AG10803 (cell line): ENCODE measurements at regions not wholly inside any gene's neighbourhood (a gene's known extent, or its start where the extent isn't known, plus 50 kb on each side); places are given as distances from the start of the nearest gene placed in this dataset.
A peak's percentile ranks its signal among the peaks of the same experiment; 100 is the strongest.

Experiments used
- DNase-seq: peaks from one replicate; pipeline ENCODE4 v3.0.0; 2010; ENCODE audit warnings: low read depth
- H3K4me3 ChIP-seq: 2 replicates; pipeline ENCODE4 v1.5.1; 2011; ENCODE audit warnings: mild to moderate bottlenecking, low read length, control low read depth
- CTCF ChIP-seq: conservative IDR thresholded peaks from 2 replicates; pipeline ENCODE4 v1.5.1; 2011; ENCODE audit warnings: mild to moderate bottlenecking, low read length, control low read depth, inconsistent platforms

DNA sequence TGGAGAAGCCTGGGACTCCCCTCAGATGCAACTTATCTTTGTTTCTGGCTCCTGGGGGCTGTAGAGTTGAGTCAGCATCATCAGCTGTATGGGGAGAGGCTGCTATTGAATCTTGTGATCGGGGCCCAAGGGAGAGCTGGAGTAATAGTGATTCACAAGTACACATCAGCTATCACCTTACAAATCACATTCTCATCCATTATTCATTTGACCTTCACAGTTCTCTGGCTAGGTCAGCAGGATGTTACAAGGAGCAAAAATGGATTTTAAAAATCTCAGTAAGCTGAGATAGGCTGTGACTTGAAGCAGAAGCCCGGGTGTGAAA lies 175.0 kb downstream of the OPA1 start:
- H3K4me3 ChIP-seq: no peak overlapping the region
- TF ChIP-seq CTCF: no peak
- peak; percentile 6 for DNase-seq

- TF ChIP-seq CTCF: no peak
- no peak for DNase-seq
- H3K4me3 ChIP-seq: no peak overlapping the region
Measured at GRCh38 chr3:193769437-193769836, 176.4 kb downstream of the OPA1 start.

DNA sequence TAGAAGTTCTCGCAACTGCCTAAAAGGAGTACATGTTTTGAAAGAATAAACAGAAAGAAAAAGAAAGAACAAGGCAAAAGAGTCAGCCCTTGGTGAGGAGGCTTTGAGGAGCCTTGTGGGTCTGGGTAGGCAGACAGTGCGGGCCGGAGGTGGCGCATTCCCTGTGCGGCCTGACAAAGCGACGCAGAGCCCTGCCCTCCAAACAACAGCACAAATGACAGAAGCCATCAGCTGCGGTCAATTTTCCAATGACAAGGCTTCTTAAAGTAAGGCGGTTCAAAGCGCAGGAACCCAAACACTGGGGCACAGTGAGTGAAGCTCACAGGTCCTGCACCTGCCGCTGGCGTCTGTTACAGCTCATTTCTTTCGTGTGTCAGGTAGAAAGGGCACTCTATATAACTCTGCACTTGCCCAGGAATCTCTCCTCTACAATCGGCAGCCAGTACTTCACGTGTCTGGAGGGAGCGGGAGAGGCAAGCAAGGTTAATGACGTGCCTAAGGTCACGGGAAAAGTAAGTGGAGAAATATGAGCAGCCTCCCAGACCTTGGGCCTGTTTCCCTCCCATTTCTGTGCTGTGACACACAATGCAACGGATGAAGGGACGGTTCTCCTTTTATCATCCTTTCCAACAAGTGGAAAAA lies 178.1 kb downstream of the OPA1 start:
- no peak for DNase-seq
- H3K4me3 ChIP-seq: no peak overlapping the region
- TF ChIP-seq CTCF: no peak

GRCh38 chr3:193771653-193772421 lies 178.8 kb downstream of the OPA1 start:
- no peak for TF ChIP-seq CTCF
- no peak for DNase-seq

GRCh38 chr3:193772422-193772763 lies 179.4 kb downstream of the OPA1 start:
- DNase-seq: no peak
- no peak overlapping the region for H3K4me3 ChIP-seq
- TF ChIP-seq CTCF: no peak

More at GRCh38 chr3:193771653-193772421, 178.8 kb downstream of the OPA1 start:
- no peak overlapping the region for H3K4me3 ChIP-seq

DNA sequence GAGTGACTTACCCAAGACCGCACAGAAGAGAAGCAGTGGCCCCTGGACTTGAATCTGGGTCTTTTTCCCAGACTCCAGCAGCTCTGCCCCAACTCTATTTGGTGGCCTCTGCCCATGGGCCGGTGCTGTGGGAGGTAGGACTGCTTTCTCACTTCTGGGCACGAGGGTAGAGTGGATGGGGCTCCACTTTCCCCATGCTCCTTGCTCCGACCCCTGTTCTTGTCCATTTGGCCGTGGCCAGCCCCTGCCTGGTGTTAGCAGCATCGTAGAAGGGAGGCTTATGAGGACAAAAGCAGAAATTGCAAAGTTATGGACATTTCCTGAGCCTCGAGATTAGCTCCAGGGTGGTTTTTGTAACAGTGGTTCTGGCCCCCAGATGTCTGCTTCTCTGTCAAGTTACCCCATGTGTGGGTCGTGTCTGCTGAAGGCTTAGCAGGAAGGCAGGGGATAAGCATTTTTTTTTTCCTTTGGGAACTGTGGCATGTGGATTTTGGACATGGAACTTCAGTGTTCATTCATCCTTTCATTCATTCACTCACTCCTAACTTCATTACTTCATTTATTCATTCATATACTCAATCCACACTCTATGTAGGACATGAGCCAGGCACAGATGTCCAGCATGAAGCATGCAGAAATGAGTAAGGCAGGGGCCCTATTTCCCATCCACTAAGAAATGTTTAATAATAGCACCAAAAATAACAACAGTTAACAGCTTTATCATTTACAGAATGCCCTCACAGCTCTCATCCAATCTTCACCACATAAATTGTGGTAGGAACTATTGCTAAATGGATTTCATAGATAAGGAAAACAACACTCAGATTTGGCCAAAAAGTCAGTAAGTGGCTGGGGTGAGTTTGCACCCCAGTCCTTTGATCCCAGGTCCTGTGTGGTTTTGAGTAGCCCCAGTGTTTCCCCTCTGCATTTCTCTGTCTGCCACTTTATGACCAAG lies 180.5 kb downstream of the OPA1 start:
- H3K4me3 ChIP-seq: no peak overlapping the region
- TF ChIP-seq CTCF: no peak
- no peak for DNase-seq
